GM19351 (cell line): ENCODE measurements at regions not wholly inside any gene's neighbourhood (a gene's known extent, or its start where the extent isn't known, plus 50 kb on each side); places are given as distances from the start of the nearest gene placed in this dataset.

Experiments used
- ATAC-seq: cut with Tn5 transposase; IDR thresholded peaks from one replicate; pipeline ENCODE4 v1.9.1; 2021; ENCODE audit warnings: mild to moderate bottlenecking, moderate library complexity; ENCODE audit not compliant: unreplicated experiment

DNA sequence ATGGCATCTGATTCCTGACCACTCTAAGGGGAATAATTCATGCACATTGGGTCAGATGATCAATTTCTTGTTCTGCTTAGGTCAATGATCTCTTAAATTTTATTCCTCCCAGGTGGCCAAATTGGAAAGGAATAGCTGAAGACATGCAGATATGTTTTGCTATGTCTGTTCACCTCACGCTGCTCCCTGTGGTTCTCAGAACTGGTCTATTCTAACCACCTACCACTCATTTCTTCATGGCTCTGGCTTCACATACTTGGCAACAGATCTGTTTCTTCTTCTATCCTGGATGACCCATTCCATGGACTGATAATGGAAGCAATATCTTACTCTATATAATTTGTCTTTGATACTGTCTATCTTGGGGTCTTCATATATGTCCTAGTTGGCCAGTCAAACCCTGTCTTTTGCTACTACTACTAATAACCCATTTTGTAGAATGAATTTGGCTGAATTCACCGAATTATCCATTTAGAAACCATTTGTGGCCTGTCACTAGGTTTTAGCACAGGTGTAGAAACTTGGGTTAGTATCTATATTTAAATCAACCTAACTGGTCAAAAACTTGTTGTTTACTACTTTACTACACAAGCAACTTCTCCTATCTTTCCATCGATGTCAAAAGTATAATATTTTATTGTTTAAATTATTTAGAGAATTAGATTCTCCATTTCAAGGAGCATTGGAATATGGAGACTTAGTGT lies 650.9 kb downstream of the TLE4 start:
- no peak for ATAC-seq

DNA sequence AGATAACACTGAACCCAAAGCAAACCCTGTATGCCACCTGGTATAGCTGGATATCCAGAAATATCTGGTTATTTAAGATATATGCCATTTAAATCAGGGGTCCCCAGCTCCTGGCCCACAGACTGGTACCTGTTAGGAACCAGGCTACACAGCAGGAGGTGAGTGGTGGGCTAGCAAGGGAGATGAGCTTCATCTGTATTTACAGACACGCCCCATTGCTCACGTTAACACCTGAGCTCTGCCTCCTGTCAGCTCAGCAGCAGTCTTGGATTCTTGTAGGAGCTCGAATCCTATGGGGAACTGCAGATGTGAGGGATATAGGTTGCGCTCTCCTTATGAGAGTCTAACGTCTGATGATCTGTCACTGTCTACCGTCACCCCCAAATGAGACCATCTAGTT lies 646.6 kb downstream of the TLE4 start:
- ATAC-seq = no peak

DNA sequence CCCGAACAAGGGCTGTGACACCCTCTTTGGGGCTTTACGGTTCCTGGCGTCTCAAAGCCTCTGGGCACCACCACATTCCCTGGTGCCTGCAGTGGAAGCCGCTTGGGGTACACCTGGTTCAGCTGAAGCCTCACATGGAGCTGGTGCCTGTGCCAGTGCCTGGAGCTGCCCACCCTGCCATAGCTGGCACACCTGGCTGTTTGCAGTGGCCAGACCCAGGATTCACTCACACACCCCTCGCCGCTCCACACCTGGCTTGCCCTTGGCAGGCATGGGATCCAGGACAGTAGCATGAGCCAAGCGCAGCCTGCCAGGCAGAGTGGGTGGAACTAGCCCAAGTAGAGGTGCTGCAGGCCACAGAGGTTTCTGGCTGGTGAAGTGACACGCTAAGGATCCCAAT lies 641.8 kb downstream of the TLE4 start:
- ATAC-seq = no peak

DNA sequence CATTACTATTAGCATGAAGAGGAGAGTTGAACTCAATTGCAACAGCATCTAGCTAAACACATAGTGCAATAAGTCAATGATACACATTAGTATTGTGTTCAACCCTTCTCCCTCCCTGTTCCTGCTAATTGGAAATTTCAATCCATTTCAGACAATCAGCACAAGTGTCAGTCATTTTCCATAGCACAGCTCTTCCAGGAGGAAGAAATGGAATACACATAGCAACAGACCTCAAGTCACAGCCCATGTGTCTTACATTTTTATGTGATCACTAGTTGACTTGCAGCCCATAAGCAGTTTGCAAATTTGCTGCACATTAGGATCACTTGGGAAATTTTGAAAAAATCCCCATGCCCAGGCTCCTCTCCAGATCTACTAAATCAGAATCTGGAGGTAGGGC lies 636.9 kb downstream of the TLE4 start:
- no peak for ATAC-seq

DNA sequence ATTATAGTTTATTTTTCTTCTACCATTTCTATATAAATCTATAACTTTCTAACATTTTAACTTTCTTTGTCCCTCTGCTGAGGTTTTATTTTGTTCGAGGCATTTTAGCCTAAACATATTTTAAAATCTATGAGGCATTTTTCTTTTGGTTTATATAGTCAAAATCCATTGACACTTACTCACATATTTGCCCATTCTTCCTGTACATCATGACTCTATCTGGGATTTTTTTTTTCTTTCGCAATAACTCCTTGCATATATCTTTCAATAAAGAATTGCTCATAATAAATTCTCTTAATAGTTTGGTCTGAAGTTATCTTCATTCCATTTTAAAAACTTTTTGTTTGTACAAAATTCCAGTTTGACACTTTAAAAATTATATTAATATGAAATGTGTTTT lies 632.3 kb downstream of the TLE4 start:
- no peak for ATAC-seq

DNA sequence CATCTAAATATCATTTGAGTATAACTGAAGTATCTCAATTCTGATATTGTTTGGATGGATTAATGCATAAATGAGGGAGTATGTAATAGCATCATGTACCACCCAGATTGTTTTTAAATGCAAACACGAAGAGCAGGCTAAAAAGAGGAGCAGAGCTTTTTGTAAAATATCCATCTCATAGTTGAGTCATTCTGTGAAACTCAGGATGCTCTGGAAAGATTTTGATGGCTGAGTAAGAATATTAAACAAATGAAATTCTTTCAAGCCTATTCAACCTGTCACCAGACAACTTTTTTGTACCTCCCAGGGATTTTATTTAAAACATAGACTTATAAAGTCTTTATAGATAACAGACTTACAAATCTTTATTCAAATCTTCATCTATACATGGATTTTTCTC lies 625.9 kb downstream of the TLE4 start:
- ATAC-seq = no peak

DNA sequence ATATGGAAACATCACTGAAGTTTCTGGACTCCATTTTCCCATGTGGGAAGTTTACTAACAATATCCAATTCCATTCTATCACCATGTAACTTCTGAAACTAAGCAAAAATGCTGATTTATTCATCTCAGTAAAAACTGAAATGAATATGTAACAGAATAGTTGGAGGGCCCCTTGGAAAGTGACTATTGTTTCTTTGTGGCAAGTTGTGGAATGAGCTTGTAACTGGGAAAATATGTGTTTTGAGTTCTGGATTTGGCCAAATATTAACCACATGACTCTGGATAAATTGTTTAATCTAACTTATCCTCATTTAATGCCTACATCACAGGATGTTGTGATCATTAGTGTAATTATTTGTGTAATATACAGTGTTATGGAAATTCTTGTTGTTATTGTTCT lies 619.3 kb downstream of the TLE4 start:
- ATAC-seq = no peak

DNA sequence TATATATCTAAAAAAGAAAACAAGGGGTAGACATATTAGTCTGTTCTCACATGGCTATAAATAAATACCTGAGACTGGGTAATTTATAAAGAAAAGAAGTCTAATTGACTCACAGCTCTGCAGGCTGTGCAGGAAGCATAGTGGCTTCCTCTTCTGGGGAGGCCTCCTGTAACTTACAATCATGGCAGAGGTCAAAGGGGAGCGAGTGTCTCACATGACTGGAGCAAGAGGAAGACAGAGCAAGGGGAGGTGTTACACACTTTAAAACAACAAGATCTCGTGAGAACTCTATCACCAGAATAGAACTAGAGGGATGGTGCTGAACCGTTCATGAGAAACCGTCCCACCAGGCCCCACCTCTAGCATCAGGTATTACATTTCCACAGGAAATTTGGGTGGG lies 616.8 kb downstream of the TLE4 start:
- no peak for ATAC-seq

DNA sequence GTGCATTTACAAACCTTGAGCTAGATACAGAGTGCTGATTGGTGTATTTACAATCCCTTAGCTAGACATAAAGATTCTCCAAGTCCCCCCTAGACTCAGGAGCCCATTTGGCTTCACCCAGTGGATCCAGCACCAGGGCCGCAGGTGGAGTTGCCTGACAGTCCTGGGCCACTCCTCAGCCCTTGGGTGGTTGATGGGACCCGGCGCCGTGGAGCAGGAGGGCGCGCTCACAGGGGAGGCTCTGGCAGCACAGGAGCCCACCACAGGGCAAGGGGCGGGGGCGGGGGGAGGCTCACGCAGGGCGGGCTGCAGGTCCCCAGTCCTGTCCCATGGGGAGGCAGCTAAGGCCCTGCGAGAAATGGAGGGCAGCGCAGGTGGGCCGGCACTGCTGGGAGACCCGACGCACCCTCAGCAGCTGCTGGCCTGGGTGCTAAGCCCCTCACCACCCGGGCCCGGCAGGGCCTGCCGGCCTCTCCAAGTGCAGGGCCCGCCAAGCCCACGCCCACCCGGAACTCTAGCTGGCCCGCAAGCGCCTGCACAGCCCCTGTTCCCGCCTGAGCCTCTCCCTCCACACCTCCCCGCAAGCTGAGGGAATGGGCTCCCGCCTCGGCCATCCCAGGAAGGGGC lies 613.5 kb downstream of the TLE4 start:
- no peak for ATAC-seq

DNA sequence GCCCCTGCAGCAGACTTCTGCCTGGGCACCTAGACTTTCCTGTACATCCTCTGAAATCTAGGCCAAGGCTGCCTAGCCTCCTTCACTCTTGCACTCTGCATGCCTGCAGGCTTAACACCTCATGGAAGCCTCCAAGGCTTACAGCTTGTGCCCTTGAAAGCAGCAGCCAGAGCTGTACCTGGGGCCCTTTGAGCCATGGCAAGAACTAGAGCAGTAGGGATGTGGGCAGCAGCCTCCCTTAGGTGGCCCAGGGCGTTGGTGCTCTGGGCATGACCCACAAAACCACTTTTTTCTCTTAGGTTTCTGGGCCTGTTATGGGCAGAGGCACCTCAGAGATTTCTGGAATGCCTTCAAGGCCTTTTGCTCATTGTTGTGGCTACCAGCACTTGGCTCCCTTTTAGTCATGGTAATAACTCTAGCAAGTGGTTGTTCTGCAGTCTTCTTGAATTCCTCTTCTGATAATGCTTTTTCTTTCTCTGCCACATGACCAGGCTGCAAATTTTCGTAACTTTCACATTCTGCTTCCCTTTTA lies 606.2 kb downstream of the TLE4 start:
- no peak for ATAC-seq

DNA sequence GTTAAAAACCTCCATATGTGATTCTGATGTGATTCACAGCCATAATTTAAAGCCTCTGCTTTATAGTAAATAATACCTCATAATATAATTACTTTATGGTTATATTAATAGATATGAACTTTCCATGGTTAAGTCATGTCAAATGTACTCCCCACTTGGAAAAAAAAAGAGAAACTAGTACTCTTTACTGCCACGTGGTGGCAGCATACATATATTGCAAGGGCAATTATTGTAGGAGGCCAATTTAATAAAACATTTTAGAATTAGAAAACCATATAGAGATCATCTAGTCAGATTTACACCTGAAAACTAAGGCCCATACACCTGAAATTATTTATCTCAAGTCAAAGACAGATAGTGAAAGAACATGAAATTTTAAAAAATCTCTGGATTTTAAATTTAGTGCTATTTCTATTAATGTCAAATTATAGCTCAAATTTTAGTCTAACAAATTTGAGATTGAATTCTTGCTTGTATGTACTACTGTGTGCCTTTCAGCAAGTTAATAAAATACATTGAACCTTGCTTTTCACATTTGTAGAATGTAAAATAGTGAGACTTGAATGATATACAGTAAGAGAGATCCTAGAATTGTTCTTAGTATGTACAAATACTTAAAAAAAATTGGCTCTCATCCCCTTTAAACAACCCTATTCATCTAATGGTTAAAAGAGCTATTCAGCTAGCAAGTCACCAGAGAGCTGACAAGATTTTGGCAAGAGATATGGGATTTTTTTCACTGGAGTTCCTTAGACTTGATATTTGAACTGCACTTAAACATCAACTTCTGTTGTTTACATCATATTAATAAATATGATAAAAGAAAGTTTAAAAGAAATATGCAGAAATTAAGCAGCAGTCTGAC lies 603.8 kb downstream of the TLE4 start:
- peak; percentile 70 for ATAC-seq

DNA sequence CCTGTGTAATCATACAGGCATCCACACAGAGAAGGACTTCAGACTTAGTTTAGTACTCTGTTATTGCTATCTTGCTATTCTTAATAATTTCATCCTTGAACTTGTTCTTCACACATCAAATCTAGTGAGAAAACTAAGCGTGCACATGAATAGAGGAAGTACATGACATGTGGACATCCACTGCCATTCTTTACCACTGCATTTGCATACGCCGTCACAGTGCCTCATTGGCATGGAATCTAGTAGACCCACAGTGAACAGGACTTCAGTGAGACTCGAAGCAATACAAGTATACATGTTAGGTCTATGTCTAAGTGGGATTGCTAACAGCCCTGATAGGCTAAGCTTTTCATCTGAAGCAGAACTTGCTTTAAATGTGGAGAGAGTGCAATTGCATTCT lies 592.1 kb downstream of the TLE4 start:
- peak; percentile 86 for ATAC-seq

DNA sequence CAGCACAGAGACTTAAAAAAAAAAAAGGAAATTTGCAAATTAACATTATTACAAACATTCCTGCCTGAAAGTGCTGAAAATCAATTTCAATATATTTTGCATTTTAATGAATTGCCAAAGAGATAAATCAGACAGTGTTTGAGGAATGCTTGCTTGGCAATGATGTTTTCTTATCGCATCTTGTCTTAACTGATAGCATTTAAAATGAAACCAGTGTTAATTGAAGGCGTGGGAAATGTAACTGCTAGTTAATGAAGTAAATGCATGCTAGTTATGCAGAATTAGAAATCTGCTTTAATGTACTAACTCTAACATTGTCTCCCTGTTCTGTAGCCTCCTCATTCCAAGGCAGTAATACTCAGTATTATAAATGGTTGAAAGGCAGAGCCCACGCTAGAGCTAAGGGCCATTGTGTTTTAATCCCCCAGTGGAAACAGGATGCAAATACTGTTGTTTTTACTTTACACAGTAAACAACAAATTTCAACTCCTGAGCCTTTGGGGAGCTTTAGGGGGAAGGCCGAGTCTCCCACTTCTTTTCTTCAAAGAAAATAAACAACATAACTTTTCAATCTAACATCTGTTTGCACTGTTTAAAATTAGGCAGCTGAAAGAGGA lies 586.9 kb downstream of the TLE4 start:
- ATAC-seq = no peak

DNA sequence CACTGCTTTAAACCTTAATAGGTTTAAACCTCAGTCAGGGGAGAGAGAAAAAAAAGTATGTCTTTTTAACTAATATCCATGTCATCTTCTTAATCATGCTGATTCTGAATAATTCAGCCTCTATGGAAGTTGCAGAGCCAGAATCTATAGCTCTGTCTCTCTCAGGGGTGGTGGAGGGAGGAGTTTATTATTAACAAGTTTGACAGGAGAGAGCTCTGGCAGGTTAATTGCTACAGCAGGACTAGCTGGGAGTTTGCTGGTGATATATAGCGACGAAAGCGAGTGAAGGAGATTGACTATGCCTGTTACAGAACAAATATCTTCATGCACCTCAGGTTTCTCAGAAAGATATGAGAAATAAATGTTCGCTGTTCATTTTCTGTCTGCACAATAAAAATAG lies 586.4 kb downstream of the TLE4 start:
- ATAC-seq = no peak

DNA sequence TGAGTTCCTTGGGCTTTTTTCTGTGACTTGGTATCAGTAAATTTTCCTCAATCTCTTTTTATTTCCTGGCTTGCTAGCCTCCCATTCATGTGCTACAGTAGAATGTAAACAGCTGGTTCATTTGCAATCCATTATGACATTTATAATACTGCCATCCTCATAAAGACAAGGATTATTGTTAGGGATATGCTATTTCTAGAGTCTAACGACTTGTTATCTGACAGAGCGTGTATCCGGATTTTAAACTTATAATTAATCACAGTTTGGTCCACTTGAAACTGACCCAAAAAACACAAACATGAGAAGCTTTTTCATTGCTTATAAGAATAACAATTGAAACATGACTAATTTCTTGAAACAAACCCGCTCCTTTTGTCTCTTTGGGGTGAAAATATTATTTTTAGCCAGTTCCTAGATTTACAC lies 585.8 kb downstream of the TLE4 start:
- no peak for ATAC-seq

DNA sequence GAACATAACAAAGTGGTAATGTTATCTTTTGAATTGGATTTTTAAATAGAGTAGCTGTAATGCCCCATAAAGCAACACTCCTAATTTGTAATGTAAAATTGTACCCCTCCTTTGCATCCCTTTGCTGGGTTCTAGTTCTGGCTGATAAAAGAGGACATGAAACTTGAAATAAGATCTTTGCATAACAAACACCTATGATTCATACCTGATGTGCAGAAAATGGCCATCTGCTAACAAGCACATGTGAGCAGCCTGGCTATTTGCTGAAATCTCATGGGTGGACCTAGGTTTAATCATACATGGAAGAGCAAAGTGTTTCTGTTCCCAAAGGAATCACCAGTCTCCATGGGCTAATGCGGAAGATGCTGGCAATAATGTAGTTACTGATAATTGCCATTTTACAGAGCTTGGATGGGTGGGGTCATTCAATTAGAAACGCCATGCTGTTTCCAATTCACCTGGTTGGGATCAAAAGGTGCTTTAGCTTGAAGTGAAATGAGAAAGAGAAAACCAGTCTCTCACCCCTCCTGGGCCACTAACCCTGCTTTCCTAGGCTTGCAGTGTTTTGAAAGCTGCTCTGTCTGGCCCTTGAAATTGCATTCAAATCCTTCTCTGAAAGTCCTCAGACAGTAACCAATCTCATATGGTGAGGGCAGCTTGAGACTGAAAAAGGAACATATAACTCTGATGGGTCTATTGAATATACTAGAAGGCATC lies 585.1 kb downstream of the TLE4 start:
- peak; percentile 86 for ATAC-seq

DNA sequence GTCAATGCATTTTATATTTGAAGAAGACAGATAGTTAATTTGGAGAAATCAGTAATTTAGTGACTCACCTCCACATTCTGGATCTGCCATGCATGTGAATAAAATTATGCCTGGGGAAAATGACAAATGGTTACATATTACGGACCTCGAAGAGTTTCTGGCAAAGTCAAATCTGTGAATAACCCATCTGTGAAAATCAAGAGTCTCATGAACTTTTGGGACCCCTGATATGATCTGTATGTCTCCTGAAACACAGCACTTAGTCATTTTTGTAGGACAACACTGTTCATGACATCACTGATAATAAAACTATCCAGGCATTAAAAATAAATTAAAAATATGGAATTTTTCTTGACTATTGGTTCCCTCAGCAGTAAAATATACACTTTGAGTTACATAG lies 584.5 kb downstream of the TLE4 start:
- ATAC-seq = no peak

DNA sequence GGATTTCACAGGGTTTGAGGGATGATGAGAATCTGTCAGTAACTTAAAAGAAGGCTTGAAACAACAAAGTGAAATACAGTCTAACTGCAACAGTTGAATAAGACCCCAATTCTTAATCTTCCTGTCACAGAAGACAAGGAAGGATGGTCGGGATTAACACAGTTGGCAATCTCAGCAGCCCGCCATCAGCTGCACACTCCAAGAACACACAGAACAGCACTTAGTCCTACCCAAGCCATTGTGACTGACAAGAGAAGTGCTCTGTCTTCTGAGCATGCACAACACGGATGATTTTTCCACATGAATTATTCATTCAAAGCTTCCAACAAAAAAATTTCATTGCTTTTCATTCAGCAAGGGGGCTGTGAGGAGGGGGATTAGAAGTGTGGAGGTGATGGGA lies 576.1 kb downstream of the TLE4 start:
- ATAC-seq = no peak

DNA sequence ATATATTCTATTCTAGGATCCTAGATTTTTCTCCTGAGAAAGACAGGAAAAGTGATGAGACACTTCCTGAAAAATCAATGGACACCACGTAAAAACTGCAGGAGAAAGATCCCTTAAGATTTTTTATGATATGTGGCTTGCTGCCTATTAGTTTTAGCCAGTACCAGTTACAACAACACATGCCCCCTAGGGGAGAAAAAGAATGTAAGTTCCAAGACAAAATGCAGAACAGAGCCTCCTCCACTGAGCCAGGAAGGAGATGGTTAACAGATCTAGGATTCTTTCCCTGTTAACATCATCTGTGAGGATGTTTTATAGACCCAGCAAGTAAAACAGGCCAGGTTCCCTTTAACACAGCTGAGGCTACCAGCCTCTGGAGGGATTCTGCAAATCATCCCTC lies 574.7 kb downstream of the TLE4 start:
- ATAC-seq = peak; percentile 66

DNA sequence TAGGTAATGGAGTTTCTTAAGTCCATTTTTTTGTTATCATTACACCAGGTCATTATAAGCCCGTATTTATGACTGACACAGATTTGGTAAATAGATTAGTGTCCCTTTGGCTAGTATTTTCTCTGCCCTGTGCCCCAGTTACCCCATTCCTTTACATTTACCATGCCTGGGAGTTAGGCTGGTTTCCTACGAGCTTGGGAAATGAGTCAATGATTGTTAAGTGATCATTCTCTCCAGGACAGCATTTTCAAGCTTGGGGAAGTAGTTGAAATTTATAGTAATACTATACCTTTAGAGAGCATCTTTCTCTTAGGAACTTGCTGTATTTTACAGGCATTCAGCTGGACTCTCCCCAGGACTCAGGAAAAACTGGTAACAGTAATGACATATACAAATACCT lies 573.1 kb downstream of the TLE4 start:
- no peak for ATAC-seq

DNA sequence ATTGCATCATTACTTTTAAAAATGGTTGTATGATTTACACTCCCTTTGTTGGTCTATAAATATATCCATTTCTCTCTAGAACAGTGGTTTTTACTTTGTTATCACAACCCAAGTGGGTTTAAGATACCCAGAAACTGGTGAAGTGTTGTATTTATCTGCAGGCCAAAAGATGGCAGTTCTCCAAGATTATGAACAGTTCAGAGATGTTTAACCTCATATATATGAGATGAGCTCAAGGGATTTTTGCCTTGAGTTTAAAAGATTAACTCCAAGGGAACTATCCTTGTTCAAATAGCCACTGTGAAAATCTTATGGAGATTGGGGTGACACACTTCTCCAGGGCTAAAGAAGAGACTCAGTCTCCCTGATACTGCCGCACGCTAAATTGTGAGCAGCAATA lies 572.6 kb downstream of the TLE4 start:
- no peak for ATAC-seq
